SK-MEL-5 (cell line): ENCODE measurements at regions not wholly inside any gene's neighbourhood (a gene's known extent, or its start where the extent isn't known, plus 50 kb on each side); places are given as distances from the start of the nearest gene placed in this dataset.

Experiments used
- DNase-seq: peaks from one replicate; pipeline ENCODE4 v3.0.0-alpha.2; 2016; ENCODE audit warnings: low read depth, low spot score
- in situ Hi-C: cut with HindIII; loops from 2 replicates; pipeline ENCODE4 v1.10.0; 2016; ENCODE audit warnings: low sequenced_read_pairs, high pct_unique_total_duplicates, low pct_unique_long_range_greater_than_20kb

DNA sequence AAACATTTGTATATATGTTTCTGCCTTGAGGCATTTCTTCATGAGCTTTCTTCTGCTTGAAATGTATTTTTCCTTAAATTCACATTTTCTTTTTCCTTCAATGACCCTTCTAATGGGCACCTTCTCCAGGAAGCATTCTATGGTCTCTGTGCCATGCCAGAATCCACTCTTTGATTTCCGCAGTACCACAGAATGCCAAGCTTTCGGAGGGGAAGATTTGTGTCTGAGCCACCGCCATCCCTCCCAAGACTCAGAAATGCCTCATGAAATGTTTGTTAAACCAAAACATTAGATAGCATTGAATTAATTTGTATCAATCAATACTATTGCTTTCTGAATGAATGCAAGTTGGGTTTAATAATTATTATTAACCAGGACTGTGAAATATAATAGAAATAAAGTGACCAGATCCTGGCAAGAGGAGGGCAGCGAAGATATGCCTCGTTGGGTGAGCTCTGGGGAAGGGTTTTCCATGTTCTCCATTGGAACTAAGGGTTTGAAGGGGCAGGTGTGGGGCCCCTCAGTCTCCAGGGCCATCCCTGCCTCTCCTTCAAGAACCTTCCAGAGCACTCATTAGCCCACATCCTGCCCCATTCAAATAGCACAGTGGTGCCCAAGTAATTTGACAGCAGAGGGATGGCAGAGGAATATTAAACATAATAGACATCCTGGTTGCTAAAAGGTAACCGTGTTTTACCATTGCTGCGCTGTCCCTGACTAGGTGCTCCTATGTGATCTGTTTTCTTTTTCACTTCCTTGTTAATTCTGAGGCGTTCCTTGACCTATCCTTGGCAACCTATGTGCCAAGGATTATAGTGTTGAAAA is 189.6 kb downstream of the MYCN start:
- in situ Hi-C loops = no loop called here
- DNase-seq = no peak

DNA sequence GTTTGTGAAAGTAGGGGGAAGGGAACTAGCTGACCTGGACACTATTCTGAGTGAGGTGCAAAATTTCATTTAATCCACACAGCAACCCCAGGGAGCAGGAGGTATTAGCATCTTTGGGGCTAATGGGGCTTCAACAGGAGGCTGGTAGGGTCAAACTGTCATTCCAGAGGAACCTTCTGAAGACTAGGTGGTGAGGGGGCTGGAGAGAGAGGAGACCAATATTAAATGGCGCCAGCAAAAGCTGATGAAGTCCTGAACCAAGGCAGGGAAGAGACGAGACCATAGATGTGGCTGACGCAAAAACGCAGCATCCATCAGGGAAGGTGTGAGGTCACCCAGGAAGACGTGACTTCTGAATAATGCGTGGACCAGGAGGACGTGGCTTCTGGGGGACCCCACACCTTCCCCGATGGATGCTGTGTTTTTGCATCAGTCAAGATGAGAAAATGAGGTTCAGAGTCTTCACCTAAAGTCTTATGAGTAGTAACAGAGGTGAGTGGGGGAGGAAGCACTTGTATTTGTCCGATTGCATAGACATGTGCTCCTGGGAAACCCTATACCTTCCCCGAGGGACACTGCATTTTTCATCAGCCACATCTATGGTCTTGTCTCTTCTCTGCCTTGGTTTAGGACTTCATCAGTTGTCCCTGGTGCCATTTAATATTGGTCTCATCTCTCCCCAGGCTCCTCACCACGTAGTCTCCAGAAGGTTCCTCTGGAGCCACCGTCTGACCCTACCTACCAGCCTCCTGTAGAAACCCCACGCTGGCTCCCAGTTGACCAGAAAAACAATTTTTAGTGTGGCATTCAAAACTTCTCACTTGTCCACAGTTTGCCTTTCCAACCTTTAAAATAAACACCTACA is 188.6 kb downstream of the MYCN start:
- DNase-seq = no peak
- in situ Hi-C loops = no loop called here

DNA sequence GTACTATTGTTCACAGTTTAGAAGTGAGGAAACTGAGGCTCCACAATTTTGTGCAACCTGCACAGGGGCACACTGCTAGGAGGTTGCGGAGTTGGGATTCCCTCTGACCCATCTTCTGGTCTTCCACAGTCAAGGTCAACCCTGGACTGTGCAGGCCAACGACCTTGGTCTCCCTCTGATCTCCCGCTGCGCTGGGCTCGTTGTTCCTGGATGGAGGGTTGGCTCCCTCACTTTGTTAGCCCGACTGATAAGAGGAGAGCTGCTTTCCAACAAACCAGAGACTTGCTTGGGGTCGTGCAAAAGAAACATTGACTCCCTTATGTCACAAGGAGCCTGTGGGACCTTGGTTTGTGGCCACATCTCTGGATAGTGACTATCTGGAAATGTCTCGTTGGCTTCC is 187.6 kb downstream of the MYCN start:
- no peak for DNase-seq
- in situ Hi-C loops = no loop called here

DNA sequence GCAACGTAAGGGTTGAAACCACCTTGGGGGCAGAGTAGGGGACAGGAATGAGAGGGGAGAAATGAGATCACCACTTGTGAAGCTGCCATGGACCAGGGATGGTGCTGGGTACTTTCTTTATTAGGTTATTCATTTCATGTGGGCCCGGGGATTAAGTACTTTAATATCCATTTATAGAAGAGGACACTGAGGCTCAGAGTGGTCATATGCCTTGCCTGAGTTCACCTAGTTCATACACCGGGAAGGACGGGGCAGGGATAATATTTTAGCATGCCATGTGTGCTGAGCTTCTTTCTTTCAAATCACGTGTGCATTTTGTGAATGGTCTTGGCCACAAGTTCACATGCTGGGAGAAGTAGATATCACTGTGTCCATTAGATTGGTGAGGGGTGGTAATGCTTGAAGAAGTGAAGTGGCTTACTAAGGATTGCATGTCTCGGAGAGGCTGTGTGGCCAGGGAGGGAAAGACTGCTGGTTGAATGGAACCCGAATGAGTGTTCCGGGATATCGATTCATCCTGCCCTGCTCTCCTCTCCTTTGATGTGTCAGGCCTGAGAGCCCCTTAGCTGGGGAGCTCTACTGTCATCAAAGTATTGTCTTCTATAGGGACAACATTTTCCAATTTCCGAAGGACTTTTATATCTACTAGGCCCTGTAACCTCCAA is 187.1 kb downstream of the MYCN start:
- in situ Hi-C loops = no loop called here

DNA sequence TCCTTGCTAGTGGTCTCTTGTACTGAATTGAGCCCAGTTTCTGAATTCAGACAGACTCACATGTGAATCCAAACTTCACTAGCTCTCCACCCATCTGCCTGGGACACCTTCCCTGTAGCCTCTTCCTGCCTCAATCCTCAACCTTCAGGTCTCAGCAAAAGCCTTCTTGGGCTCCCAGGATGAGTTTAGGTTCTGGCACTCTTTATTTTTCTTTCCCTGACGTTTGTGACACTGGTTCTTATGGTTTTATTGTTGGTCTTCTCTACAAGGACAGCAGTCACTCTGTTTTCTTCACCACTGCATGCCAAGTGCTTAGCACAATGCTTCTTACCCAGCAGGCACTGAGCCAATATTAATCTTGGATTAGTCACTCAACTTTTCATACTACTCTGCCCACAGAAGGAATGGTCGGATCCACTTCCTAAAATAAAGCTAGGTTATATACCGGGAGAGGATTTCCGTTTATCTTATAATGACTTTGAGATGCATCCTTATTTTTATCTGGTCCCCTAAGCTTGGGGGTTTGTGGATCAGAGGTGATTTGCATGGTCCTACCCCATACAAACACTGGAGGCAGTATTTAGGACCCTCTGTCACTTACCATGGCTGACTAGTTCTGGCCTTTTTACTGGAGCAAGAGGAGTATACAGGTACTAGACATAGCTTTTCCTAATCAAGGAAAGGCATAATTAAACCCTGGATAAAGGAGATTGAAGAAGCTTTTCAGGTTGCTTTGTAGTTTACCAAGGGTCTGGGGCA is 186.3 kb downstream of the MYCN start:
- DNase-seq = no peak
- in situ Hi-C loops = no loop called here

More for the DNA sequence above, 187.1 kb downstream of the MYCN start:
- no peak for DNase-seq

DNA sequence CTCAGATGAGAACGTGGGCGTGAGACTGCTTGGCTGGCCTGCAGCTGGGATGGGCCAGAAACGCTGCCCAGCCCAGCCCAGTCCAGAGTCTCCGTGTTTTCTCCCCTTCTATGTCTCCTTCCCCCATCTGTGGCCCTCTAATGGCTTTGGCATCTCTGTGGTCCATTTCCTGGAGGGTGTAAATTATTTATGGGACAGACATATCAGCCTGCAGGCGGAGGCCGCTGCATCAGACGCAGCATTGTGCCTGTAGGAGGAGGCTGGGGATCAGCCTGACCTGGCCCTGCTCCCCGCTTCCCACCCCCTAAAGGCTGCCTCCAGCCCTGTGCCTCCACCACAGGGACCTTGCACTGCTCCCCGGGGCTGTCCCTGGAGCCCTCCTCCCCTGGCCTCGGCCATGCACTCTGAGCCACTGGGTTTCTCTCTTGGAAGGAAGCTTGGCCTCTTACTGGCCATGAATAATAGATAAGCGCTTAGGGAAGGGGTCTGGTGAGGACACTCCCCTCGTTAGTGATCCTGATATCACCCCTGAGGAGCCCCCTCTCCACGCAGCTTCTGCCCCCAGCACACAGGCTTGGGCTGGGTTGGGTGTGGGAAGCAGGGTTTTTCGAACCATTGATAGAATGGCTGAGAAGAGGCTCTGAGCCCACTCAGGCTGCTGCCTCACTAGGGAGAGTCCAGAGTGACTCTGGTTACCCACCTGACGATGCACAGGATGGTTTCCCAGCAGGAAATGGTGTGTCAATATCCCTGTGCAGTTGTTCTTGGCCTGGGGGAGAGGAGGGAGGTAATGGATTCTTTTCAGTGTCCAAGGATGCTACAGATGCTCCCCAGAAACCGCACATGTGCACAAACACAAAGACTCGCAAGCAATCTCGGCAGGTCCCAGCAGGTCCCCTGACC is 185.5 kb downstream of the MYCN start:
- in situ Hi-C loops = no loop called here

DNA sequence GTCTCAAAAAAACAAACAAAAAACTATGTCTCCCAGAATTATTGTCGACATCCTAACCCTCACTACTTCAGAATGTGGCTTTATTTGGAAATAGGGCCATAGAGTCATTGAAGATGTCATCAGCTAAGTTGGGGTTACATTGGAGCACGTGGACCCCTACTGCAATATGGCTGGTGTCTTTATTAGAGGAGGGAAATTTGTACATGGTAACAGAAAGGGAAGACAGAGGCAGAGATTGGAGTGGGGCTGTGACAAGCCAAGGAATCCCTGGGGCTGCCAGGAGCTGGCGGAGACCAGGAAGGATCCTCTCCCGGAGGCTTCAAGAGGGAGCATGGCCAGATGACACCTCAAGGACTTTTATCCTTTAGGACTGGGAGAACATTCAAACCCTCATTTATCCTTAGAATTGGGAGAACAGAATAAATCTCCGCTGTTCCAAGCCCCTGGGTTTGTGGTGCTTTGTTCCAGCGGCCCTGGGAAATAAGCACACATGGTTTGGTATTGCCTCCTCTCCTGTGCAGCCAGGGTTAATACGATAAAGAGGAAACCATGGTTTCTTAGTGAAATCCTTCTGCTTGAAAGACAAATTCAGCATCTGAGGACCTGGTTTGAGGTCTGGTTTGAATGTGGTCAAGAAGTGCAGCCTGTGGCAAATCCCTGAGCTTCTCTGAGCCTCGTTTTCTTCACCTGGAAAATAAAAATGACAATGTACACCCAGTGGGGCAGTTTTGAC is 184.7 kb downstream of the MYCN start:
- in situ Hi-C loops = no loop called here
- DNase-seq = no peak

More for the DNA sequence above, 185.5 kb downstream of the MYCN start:
- no peak for DNase-seq

DNA sequence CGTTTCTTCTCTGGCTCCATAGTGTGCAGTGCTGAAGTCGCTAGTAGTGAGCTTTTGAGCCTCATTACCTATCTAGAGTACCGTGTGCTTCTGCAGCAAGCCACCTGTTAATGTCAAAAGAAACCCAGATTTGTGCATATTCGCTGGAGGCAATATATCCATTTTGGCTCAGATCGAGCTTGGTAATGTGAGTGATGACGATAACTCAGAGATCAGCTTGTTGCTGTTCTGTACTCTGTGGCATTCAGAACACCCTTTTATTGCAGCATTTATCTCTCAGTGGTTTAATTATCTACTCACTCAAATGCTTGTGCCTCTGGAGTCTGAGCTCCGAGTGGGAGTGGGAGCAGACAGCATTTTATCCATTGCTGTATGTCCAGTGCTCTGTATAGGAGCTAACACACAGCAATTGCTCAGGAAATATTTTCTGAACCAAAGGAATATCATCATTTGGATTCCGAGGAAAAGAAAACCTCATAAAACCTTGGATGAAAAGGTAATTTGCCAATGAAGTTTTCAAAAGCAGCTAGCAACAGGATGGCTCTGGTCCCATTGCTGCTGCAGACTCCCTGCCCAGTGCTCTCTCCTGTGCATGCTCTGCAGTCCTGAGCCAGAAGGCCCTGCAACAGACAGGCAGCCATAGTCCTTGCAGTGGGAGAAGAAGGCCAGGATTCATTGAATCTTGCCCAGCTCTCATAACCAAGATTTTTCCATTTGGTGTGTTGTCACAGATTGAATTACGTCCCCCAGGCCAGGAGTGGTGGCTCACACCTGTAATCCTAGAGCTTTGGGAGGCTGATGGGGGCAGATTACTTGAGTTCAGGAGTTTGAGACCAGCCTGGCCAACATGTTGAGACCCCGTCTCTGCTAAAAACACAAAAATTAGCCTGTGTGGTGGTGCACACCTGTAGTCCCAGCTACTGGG is 183.8 kb downstream of the MYCN start:
- no peak for DNase-seq
- in situ Hi-C loops = no loop called here

DNA sequence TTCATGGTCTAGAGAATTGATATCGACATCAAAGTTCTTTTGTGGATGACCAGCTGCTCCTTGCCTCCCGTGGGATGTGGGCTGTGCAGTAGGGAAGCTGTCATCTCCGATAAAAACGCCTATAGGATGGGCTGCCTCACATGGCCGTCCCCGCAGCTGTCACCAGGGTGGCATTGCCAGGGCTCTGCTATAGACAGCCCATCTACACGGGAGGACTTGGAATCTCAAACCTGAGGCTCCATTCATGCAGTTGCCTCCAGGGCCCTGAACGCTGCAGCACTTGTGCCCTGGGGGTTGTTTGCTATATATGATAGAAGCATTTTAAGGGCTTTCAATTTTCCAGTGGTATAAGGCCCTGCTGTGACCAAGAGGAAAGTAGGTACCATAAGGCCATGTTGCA is 183.1 kb downstream of the MYCN start:
- DNase-seq = no peak
- in situ Hi-C loops = no loop called here

DNA sequence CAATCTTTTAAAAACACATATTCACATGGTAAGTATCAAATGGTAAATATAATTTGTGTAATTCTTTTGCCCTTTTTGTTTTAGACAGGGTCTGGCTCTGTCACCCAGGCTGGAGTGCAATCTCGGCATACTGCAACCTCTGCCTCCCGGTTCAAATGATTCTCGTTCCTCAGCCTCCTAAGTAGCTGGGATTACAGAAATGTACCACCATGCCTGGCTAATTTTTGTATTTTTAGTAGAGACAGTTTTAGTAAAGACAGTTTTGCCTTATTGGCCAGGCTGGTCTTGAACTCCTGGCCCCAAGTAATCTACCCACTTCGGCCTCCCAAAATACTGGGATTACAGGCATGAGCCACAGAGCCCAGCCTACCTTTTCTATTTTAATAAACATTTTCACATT is 182.2 kb downstream of the MYCN start:
- in situ Hi-C loops = no loop called here

DNA sequence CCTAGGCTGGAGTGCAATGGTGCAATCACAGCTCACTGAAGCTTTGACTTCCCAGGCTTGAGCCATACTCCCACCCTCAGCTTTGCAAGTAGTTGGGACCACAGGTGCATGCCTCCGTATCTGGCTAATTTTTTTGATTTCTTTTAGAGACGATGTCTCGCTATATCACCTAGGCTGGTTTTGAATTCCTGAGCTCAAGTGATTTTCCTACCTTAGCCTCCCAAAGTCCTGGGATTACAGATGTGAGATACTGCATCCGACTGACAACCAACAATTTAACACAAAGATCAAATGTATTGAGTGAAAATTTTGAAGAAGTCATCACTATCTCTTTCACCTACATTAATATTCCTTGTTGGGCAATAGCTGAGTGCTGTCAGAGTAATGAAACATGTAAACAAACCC is 181.6 kb downstream of the MYCN start:
- DNase-seq = no peak
- in situ Hi-C loops = no loop called here

More for the DNA sequence above, 182.2 kb downstream of the MYCN start:
- DNase-seq = no peak

DNA sequence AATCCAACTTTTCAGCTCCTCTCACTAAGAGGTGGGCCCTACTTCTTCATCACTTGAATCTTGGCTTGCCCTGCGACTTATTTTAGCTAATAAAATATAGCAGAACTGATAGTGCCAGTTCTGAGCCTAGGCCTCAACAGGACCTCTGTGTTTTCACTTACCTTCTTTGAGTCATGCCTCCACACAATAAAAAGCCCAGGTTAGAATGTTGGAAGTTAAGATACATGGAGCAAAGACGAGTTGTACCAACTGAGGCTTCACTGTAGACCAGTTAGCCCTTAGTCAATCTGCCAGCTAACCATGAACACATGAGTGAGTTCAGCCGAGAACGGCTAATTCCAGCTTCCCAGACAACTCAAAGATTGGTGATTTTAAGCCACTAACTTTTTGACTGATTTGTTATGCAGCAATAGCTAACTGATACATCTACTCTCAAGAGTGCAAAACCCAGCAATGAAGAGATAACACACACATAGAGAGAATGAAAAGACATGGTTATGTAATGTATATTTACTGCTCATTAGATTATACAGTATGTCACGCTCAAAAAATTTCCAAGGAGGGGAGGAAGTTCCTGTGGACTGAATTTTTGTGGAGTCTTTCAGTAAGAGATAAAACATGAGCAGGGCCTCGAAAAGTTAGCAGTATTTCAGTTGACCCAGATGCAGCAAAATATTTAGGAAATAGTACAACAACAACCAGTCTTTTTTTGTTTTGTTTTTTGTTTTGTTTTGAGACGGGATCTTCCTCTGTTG is 181.1 kb downstream of the MYCN start:
- in situ Hi-C loops = no loop called here

DNA sequence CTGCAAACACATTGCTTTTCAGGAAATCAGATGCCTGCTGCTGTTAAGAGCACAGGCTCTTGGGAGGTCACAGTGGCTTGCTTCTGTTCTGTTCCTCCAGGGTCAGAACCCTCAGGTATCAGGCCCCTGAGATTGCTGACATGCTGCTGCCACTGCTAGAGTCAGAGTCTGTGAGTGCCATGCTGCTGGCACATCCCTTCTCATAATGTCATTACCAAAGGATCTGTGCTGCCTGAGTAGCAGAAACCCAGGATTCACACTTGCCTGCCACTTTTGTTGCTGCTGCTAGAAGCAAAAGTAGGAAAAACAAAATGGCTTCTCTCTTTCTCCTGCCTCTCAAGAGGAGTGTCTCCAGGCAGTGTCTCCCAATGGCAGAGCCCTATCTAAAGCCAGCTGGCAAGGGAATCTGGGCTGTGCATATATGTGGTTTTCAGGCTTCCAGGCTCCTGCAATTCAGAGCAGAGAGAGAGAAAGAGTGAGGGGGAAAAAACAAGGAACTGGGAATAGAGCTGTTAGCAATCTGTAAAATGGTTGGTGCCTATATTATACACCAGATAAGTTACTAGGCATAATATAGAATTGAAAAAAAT is 180.3 kb downstream of the MYCN start:
- in situ Hi-C loops = no loop called here
- no peak for DNase-seq

More for the DNA sequence above, 181.1 kb downstream of the MYCN start:
- DNase-seq = no peak

DNA sequence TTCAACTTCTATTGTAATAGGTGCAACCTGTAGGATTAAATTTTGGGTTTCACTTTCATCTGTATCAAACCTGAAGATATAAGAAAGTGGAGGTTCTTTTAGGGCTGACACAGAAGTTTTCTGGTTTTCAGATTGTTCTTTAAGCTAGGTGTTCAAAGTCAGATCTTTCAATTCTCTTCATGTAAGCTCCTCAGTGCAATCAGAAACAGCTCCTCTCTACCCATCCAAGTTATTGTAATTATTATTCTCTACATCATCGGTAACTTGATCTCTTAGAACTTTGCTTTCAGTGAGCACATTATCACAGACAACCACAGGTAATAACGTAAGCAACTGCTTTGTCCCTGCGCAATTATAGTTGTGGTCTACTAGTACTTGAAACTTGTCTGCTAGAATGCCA is 179.4 kb downstream of the MYCN start:
- in situ Hi-C loops = no loop called here
- no peak for DNase-seq
